ENCODE measurements at regions not wholly inside any gene's neighbourhood (a gene's known extent, or its start where the extent isn't known, plus 50 kb on each side); places are given as distances from the start of the nearest gene placed in this dataset.

GRCh38 chr12:3355378-3355900 lies 135.6 kb upstream of the PRMT8 start:
- TF ChIP-seq, protein P1, sequence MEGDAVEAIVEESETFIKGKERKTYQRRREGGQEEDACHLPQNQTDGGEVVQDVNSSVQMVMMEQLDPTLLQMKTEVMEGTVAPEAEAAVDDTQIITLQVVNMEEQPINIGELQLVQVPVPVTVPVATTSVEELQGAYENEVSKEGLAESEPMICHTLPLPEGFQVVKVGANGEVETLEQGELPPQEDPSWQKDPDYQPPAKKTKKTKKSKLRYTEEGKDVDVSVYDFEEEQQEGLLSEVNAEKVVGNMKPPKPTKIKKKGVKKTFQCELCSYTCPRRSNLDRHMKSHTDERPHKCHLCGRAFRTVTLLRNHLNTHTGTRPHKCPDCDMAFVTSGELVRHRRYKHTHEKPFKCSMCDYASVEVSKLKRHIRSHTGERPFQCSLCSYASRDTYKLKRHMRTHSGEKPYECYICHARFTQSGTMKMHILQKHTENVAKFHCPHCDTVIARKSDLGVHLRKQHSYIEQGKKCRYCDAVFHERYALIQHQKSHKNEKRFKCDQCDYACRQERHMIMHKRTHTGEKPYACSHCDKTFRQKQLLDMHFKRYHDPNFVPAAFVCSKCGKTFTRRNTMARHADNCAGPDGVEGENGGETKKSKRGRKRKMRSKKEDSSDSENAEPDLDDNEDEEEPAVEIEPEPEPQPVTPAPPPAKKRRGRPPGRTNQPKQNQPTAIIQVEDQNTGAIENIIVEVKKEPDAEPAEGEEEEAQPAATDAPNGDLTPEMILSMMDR (IDR thresholded peaks at IDR 0.05; ENCODE audit: low read depth, low read length): no peak
- TF ChIP-seq POLR2A (IDR thresholded peaks at IDR 0.05; ENCODE audit: extremely low read depth, insufficient read length): no peak
- TF ChIP-seq, protein P2, sequence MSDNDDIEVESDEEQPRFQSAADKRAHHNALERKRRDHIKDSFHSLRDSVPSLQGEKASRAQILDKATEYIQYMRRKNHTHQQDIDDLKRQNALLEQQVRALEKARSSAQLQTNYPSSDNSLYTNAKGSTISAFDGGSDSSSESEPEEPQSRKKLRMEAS (IDR thresholded peaks at IDR 0.05; ENCODE audit: low read depth, low read length): no peak

Measured in NB4 (cell line).